ENCODE measurements at regions not wholly inside any gene's neighbourhood (a gene's known extent, or its start where the extent isn't known, plus 50 kb on each side); places are given as distances from the start of the nearest gene placed in this dataset.

DNA sequence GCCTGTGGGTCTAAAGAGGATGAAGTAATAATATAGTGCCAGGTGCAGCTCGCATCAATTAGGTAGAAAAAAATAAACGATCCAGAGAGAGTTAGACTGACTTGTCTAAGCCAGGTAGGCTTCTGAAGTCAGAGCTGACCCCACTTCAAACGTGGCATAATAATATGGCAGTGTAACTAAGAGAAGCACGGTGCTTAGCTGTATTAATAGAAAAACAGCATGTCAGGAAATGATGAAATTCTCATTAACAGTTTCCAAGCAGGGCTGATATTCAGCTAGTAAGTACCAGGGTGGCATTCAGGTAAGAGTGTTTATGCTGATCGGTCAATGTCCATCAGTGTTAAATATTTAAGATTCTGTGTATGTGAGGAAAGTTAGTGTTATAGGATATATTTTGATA, 145.8 kb upstream of the SAMSN1 start:
- Histone ChIP-seq H3K27me3 (ENCODE audit: control insufficient read depth in 5 of 5, insufficient read depth in 4 of 5, low read length in 5 of 5) (no peaks in the 10 kb centered on the region), H3K36me3 (ENCODE audit: control insufficient read depth in 5 of 5, insufficient read depth in 5 of 5, low read length in 5 of 5) (no peaks in the 10 kb centered on the region), H3K9me3 (ENCODE audit: control insufficient read depth in 5 of 5, low read length in 5 of 5) (no peaks in the 10 kb centered on the region), H3K9ac (ENCODE audit: low read length in 5 of 5) (no peak overlapping the region), H3K4me1 (ENCODE audit: control insufficient read depth in 5 of 5, insufficient read depth in 5 of 5, low read length in 5 of 5) (no peaks in the 10 kb centered on the region), H3K27ac (ENCODE audit: low read depth, low read length) (no peak overlapping the region), H3K4me3 (ENCODE audit: low read depth in 1 of 5, low read length in 5 of 5) (no peak overlapping the region)

DNA sequence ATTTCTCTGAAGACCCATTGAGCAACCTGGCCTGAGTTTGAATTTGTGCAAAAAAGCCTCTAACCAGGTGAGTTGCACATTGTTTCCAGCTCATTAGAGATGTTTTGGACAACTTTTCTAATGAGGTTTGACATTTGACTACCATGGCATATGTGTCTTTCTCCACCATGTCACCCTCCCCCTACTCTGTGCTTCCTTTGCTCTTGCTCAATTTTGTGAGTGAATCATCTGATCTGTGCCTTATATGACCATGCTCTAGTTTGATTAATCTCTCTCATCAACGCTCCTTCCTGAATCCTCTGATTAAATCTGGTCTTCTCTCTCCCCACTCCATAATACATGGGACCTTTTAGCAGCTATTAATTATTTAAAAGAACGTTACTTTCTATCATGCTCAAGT, 144.8 kb upstream of the SAMSN1 start:
- H3K4me1 ChIP-seq (ENCODE audit: control insufficient read depth in 5 of 5, insufficient read depth in 5 of 5, low read length in 5 of 5) = peaks cover 0 to under 1% (median 0%) of the 10 kb centered on the region in 5 donors
- H3K9me3 ChIP-seq (ENCODE audit: control insufficient read depth in 5 of 5, low read length in 5 of 5) = no peaks in the 10 kb centered on the region
- no peaks in the 10 kb centered on the region for H3K27me3 ChIP-seq (ENCODE audit: control insufficient read depth in 5 of 5, insufficient read depth in 4 of 5, low read length in 5 of 5)
- H3K36me3 ChIP-seq (ENCODE audit: control insufficient read depth in 5 of 5, insufficient read depth in 5 of 5, low read length in 5 of 5) = no peaks in the 10 kb centered on the region
- no peak overlapping the region for H3K9ac ChIP-seq (ENCODE audit: low read length in 5 of 5)
- no peak overlapping the region for H3K27ac ChIP-seq (ENCODE audit: low read depth, low read length)
- no peak overlapping the region for H3K4me3 ChIP-seq (ENCODE audit: low read depth in 1 of 5, low read length in 5 of 5)

DNA sequence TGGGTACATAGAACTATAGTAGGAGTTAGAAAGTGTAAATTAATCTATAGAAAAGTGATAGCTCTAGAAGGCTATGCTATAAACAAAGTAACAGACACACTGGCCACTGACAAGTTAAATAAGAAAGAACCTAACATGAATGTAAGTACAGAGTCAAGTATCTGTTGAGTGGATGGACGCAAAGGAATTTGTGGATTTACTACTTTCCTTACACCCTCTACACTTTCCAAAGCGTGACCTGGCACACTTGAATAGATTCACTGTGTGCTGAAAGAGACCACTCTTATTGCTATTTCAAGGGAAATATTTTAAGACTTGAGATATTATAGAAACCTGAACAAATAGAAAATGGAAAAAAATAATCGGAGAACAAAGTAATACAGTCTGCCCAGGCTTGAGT, 142.8 kb upstream of the SAMSN1 start:
- peaks cover 0 to 14% (median 0%) of the 10 kb centered on the region in 5 donors for H3K4me1 ChIP-seq (ENCODE audit: control insufficient read depth in 5 of 5, insufficient read depth in 5 of 5, low read length in 5 of 5)
- no peaks in the 10 kb centered on the region for H3K27me3 ChIP-seq (ENCODE audit: control insufficient read depth in 5 of 5, insufficient read depth in 4 of 5, low read length in 5 of 5)
- no peak overlapping the region for H3K4me3 ChIP-seq (ENCODE audit: low read depth in 1 of 5, low read length in 5 of 5)
- no peak overlapping the region for H3K9ac ChIP-seq (ENCODE audit: low read length in 5 of 5)
- H3K27ac ChIP-seq (ENCODE audit: low read depth, low read length) = no peak overlapping the region
- no peaks in the 10 kb centered on the region for H3K9me3 ChIP-seq (ENCODE audit: control insufficient read depth in 5 of 5, low read length in 5 of 5)
- H3K36me3 ChIP-seq (ENCODE audit: control insufficient read depth in 5 of 5, insufficient read depth in 5 of 5, low read length in 5 of 5) = no peaks in the 10 kb centered on the region

DNA sequence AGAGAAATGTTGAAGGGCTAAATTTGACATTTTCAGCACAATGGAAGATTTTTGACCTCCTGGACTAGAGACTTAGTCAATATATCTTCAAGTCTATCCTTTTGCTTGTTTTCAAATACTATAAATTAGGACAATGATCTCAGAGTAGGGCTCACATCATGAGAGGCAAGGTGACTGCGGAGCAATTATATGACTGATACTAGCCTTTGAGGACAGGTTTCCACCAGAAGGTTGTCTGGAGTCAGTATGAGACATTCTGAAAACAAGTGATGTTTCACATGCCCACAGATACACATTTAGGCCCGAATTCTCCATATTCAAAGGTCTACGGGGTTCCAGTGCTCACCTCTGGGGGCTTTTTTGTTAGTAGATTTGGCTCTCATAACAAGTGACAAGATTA, 142.3 kb upstream of the SAMSN1 start:
- Histone ChIP-seq H3K27ac (ENCODE audit: low read depth, low read length) (no peak overlapping the region), H3K4me1 (ENCODE audit: control insufficient read depth in 5 of 5, insufficient read depth in 5 of 5, low read length in 5 of 5) (peaks cover 0 to 16% (median 0%) of the 10 kb centered on the region in 5 donors), H3K4me3 (ENCODE audit: low read depth in 1 of 5, low read length in 5 of 5) (no peak overlapping the region), H3K9ac (ENCODE audit: low read length in 5 of 5) (no peak overlapping the region), H3K27me3 (ENCODE audit: control insufficient read depth in 5 of 5, insufficient read depth in 4 of 5, low read length in 5 of 5) (no peaks in the 10 kb centered on the region), H3K9me3 (ENCODE audit: control insufficient read depth in 5 of 5, low read length in 5 of 5) (no peaks in the 10 kb centered on the region), H3K36me3 (ENCODE audit: control insufficient read depth in 5 of 5, insufficient read depth in 5 of 5, low read length in 5 of 5) (no peaks in the 10 kb centered on the region)

DNA sequence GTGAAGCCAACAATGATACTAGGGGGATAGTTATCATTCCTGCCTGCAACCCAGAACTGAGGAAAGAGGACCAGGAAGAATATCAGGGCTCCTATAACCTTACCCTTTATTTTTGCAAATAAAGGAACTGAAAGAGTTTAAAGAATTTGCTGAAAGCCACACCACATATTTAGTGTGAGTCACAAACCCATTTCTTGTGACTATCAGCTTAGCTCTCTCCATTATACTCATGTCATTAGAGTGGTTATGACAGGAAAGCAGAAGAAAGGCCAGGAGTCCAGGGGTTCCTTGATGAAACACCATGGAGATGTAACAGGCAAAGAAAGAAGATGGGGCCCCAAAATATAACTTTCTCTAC, 141.1 kb upstream of the SAMSN1 start:
- Histone ChIP-seq H3K9ac (ENCODE audit: low read length in 5 of 5) (no peak overlapping the region), H3K4me1 (ENCODE audit: control insufficient read depth in 5 of 5, insufficient read depth in 5 of 5, low read length in 5 of 5) (peaks cover 0 to 16% (median 2%) of the 10 kb centered on the region in 5 donors), H3K27ac (ENCODE audit: low read depth, low read length) (no peak overlapping the region), H3K36me3 (ENCODE audit: control insufficient read depth in 5 of 5, insufficient read depth in 5 of 5, low read length in 5 of 5) (no peaks in the 10 kb centered on the region), H3K4me3 (ENCODE audit: low read depth in 1 of 5, low read length in 5 of 5) (no peak overlapping the region), H3K9me3 (ENCODE audit: control insufficient read depth in 5 of 5, low read length in 5 of 5) (no peaks in the 10 kb centered on the region), H3K27me3 (ENCODE audit: control insufficient read depth in 5 of 5, insufficient read depth in 4 of 5, low read length in 5 of 5) (no peaks in the 10 kb centered on the region)

DNA sequence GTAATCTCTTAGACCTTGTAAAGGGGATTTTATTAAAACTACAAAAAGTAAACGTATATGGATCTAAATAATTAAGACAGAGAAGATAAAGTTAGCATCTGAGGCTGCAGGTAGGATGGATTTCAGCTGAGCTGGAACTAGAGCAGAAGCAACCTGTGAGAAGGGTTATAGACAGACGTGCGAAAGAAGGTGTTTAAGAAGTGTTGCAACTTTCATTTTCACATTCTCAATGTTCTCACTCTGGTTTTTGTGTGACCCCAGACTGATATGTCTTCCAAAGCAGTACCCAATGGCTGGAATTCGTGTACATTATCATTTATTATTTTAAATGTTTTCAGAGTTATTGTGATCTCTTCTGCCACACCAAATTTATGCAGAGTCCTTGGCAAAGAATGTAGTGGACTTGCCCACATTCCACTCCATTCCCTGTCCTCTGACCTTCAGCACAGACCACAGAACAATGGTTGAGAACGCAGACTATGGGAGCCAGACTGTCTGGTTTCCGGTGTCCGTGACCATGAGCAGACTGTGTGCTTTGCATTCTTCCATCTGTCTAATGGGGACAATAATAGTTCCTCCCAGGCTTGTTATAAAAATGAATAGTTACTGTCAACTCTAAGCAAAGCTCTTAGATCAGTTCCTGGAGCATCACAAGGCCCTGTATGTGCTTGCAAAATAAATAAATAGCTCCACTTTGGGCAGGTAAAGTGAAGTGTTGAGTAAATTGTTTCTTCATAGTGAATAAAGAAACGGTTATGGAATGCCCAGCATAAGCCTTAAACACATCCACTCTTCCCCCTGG, 140.6 kb upstream of the SAMSN1 start:
- Histone ChIP-seq H3K27ac (ENCODE audit: low read depth, low read length) (no peak overlapping the region), H3K4me3 (ENCODE audit: low read depth in 1 of 5, low read length in 5 of 5) (no peak overlapping the region), H3K27me3 (ENCODE audit: control insufficient read depth in 5 of 5, insufficient read depth in 4 of 5, low read length in 5 of 5) (no peaks in the 10 kb centered on the region), H3K36me3 (ENCODE audit: control insufficient read depth in 5 of 5, insufficient read depth in 5 of 5, low read length in 5 of 5) (no peaks in the 10 kb centered on the region), H3K9me3 (ENCODE audit: control insufficient read depth in 5 of 5, low read length in 5 of 5) (no peaks in the 10 kb centered on the region), H3K9ac (ENCODE audit: low read length in 5 of 5) (no peak overlapping the region), H3K4me1 (ENCODE audit: control insufficient read depth in 5 of 5, insufficient read depth in 5 of 5, low read length in 5 of 5) (peaks cover 0 to 16% (median 2%) of the 10 kb centered on the region in 5 donors)

DNA sequence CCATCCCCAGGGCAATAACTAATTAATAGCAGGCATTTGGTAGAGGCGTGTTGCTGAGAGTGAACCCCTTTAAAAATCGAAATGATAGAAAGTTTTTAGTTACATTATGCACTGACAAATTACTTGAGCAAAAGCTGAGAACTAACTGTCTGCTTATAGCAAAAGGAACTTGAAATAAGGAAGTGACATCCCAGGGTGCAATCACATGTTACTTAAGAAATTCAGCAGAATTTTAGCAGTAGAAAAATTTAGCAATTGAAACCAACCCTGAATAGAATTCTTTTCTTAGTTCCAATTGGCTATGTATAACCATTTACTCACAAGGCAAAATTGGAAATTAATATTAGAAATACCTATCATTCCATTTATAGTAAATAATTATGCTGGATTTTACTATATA, 139.5 kb upstream of the SAMSN1 start:
- no peaks in the 10 kb centered on the region for H3K9me3 ChIP-seq (ENCODE audit: control insufficient read depth in 5 of 5, low read length in 5 of 5)
- H3K36me3 ChIP-seq (ENCODE audit: control insufficient read depth in 5 of 5, insufficient read depth in 5 of 5, low read length in 5 of 5) = no peaks in the 10 kb centered on the region
- no peak overlapping the region for H3K9ac ChIP-seq (ENCODE audit: low read length in 5 of 5)
- H3K27me3 ChIP-seq (ENCODE audit: control insufficient read depth in 5 of 5, insufficient read depth in 4 of 5, low read length in 5 of 5) = no peaks in the 10 kb centered on the region
- no peak overlapping the region for H3K4me3 ChIP-seq (ENCODE audit: low read depth in 1 of 5, low read length in 5 of 5)
- no peak overlapping the region for H3K27ac ChIP-seq (ENCODE audit: low read depth, low read length)
- peaks cover 0 to 16% (median 2%) of the 10 kb centered on the region in 5 donors for H3K4me1 ChIP-seq (ENCODE audit: control insufficient read depth in 5 of 5, insufficient read depth in 5 of 5, low read length in 5 of 5)

DNA sequence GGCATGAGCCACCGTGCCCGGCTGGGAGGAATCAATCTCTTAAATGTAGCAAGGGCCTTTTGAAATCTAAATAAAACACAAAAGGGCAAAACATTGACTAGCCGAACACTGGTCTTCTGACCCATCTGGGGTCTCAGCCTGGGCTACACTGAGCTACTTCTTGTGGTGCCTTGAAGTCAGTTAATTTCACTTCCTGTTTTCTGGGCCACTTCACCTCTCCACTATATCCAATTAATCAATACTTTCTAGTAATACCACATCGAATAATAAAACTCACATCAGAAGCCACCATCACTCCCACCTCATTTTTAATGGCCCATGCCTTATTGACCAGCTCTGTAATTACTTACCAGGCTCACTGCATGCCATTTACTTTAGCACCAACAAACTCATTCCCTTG, 138.0 kb upstream of the SAMSN1 start:
- H3K27ac ChIP-seq (ENCODE audit: low read depth, low read length) = no peak overlapping the region
- no peaks in the 10 kb centered on the region for H3K27me3 ChIP-seq (ENCODE audit: control insufficient read depth in 5 of 5, insufficient read depth in 4 of 5, low read length in 5 of 5)
- H3K9ac ChIP-seq (ENCODE audit: low read length in 5 of 5) = no peak overlapping the region
- H3K9me3 ChIP-seq (ENCODE audit: control insufficient read depth in 5 of 5, low read length in 5 of 5) = no peaks in the 10 kb centered on the region
- H3K4me3 ChIP-seq (ENCODE audit: low read depth in 1 of 5, low read length in 5 of 5) = no peak overlapping the region
- H3K4me1 ChIP-seq (ENCODE audit: control insufficient read depth in 5 of 5, insufficient read depth in 5 of 5, low read length in 5 of 5) = peaks cover 0 to 16% (median 2%) of the 10 kb centered on the region in 5 donors
- no peaks in the 10 kb centered on the region for H3K36me3 ChIP-seq (ENCODE audit: control insufficient read depth in 5 of 5, insufficient read depth in 5 of 5, low read length in 5 of 5)

DNA sequence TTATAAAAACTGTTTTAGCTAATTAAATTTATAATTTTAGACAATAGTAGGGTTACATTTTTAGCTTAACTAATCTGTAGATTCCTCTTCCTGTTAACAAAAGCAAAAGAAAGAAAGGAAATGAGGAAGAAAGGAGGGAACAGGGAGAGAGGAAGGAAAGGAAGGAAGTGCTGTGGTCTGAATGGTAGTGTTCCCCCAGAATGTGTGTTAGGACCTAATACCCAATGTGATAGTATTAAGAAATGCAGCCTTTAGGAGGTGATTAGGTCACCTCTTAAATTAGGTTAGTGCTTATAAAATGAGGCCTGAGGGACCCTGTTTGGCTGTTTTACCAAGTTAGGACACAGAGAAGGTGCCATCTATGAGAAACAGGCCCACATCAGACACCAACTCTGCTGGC, 136.9 kb upstream of the SAMSN1 start:
- H3K27ac ChIP-seq (ENCODE audit: low read depth, low read length) = no peak overlapping the region
- no peaks in the 10 kb centered on the region for H3K27me3 ChIP-seq (ENCODE audit: control insufficient read depth in 5 of 5, insufficient read depth in 4 of 5, low read length in 5 of 5)
- H3K4me3 ChIP-seq (ENCODE audit: low read depth in 1 of 5, low read length in 5 of 5) = no peak overlapping the region
- no peak overlapping the region for H3K9ac ChIP-seq (ENCODE audit: low read length in 5 of 5)
- no peaks in the 10 kb centered on the region for H3K36me3 ChIP-seq (ENCODE audit: control insufficient read depth in 5 of 5, insufficient read depth in 5 of 5, low read length in 5 of 5)
- peaks cover 0 to 16% (median 2%) of the 10 kb centered on the region in 5 donors for H3K4me1 ChIP-seq (ENCODE audit: control insufficient read depth in 5 of 5, insufficient read depth in 5 of 5, low read length in 5 of 5)
- no peaks in the 10 kb centered on the region for H3K9me3 ChIP-seq (ENCODE audit: control insufficient read depth in 5 of 5, low read length in 5 of 5)

DNA sequence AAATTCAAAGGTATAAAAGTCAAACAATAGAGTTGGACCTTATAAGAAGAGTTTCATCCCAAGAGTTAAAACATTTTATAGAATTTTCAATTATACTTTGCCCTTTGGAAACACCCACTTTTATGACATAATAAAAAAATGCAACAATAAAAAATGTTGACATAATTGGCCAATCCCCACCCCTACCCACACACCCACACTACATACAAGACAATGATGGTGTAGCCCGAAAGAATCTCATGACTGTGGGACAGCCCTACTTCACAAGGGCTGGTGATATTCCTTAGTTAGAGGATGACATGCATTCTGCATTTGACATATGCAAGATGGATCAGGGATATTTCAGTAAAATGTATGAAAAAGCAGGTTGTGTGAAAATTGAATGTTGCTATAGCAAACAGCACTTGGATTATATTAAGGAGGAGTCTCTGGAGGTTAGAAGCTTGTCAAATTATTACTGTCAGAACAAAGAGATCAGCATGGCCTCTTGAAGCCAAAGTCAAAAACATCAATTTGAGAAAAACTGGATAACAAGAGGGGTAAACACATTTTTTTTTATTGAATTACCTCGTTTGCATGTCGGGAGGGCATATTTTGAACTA, 133.0 kb upstream of the SAMSN1 start:
- H3K4me3 ChIP-seq (ENCODE audit: low read depth in 1 of 5, low read length in 5 of 5) = no peak overlapping the region
- H3K9me3 ChIP-seq (ENCODE audit: control insufficient read depth in 5 of 5, low read length in 5 of 5) = no peaks in the 10 kb centered on the region
- no peaks in the 10 kb centered on the region for H3K36me3 ChIP-seq (ENCODE audit: control insufficient read depth in 5 of 5, insufficient read depth in 5 of 5, low read length in 5 of 5)
- H3K4me1 ChIP-seq (ENCODE audit: control insufficient read depth in 5 of 5, insufficient read depth in 5 of 5, low read length in 5 of 5) = peaks cover 0 to 16% (median 4%) of the 10 kb centered on the region in 5 donors
- H3K27ac ChIP-seq (ENCODE audit: low read depth, low read length) = no peak overlapping the region
- no peak overlapping the region for H3K9ac ChIP-seq (ENCODE audit: low read length in 5 of 5)
- no peaks in the 10 kb centered on the region for H3K27me3 ChIP-seq (ENCODE audit: control insufficient read depth in 5 of 5, insufficient read depth in 4 of 5, low read length in 5 of 5)

Data from subcutaneous abdominal adipose tissue (tissue), 5 donors.